GM12892 (cell line): ENCODE measurements at regions not wholly inside any gene's neighbourhood (a gene's known extent, or its start where the extent isn't known, plus 50 kb on each side); places are given as distances from the start of the nearest gene placed in this dataset.

ENCODE experiments used
- POLR2A ChIP-seq: IDR thresholded peaks from 2 replicates; pipeline ENCODE4 v1.6.1; 2011; ENCODE audit warnings: low read depth, low read length, control low read depth
- POLR2AphosphoS5 ChIP-seq: IDR thresholded peaks from 2 replicates; pipeline ENCODE4 v1.6.1; 2011; ENCODE audit warnings: low read depth, low read length, control low read depth

DNA sequence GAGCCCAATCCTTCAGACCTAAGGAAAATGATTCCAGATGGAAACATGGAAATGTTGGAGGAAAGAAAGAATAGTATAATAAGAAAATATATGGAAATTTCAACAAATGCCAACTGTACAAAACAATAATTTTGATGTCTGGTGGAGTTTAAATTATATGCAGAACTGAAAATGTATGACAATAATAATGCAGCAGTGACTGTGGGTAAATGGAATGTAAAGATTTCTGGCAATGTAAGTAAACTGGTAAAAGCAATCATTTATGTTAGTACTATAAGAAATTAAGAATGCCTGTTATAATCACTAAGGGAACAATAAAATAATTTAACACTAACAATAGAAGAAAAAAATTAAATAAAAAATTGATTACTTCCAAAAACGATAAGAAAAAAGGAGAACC lies 89.0 kb downstream of the EDN1 start:
- no peak for TF ChIP-seq POLR2A
- no peak for TF ChIP-seq POLR2AphosphoS5
